ENCODE measurements at regions not wholly inside any gene's neighbourhood (a gene's known extent, or its start where the extent isn't known, plus 50 kb on each side); places are given as distances from the start of the nearest gene placed in this dataset.

DNA sequence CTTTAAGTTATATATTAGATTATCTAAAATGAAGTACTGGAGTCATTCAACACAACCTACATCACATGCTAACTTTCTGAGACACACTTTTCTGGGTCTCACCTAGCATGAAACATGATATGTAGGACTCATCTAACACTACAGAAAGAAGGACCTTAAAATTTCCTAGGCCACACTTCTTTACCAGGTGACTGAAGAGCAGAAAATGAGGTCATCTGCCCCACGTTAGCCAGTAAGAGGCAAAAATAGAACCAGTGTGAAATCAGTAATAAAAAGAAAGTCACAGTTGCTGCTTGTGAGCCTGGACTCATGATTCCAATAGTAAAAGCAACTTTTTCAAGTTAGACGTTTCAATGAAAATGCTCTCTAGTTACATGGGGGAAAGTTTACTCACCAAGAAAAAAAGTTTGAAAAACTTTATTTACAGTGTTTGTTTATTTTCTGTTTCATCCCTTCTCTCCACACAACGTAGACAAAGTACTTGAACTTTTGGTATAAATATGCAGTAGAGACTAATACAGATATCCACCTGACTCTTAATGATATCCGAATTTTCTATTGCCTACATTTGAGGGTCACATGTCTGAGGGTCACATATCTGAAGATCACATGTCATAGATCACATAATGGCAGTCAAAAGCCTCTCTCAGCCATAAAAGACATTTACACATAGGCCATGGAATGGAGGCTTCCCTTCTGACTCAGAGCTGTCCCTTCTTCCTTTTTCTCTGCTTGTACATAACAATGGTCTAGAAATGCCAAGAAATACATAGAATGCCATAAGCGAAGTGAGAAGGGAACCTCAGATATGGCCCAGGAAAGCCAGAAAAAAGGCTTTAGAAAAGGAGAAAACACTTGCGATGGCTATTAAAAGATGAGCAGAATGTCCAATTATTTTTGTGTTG, 362.9 kb downstream of the ZEB2 start:
- H3K4me3 Mint-ChIP-seq (ENCODE audit: low read depth) = no peak overlapping the region
- no peak for DNase-seq (ENCODE audit: low spot score, unreplicated experiment)

DNA sequence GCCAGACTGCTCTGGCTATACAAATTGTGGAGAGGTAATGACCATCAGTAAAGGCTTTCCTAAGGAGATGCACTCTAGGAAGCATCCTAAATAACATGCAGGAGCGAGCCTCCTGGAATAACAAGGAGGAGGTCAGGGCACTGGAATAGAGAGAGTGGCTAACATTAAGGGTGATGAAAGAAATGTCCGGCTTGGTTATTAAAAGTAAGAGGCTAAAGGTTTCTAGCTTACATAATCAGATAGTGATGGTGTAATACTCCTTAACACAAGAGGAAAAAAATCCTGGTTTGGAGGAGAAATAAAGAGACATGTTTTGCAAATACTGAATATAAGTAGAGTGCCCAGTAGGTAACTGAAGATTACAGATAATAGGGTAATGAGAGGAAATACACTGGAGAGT, 365.7 kb downstream of the ZEB2 start:
- no peak overlapping the region for H3K4me3 Mint-ChIP-seq (ENCODE audit: low read depth)
- no peaks in the 10 kb centered on the region for H3K27me3 Mint-ChIP-seq
- peaks cover 2% of the 10 kb centered on the region for H3K4me1 Mint-ChIP-seq (ENCODE audit: low read depth)
- H3K9me3 Mint-ChIP-seq (ENCODE audit: low read depth) = no peaks in the 10 kb centered on the region
- DNase-seq (ENCODE audit: low spot score, unreplicated experiment) = no peak
- no peak overlapping the region for H3K27ac Mint-ChIP-seq
- H3K36me3 Mint-ChIP-seq (ENCODE audit: insufficient read depth) = no peaks in the 10 kb centered on the region
- TF ChIP-seq, protein P1, sequence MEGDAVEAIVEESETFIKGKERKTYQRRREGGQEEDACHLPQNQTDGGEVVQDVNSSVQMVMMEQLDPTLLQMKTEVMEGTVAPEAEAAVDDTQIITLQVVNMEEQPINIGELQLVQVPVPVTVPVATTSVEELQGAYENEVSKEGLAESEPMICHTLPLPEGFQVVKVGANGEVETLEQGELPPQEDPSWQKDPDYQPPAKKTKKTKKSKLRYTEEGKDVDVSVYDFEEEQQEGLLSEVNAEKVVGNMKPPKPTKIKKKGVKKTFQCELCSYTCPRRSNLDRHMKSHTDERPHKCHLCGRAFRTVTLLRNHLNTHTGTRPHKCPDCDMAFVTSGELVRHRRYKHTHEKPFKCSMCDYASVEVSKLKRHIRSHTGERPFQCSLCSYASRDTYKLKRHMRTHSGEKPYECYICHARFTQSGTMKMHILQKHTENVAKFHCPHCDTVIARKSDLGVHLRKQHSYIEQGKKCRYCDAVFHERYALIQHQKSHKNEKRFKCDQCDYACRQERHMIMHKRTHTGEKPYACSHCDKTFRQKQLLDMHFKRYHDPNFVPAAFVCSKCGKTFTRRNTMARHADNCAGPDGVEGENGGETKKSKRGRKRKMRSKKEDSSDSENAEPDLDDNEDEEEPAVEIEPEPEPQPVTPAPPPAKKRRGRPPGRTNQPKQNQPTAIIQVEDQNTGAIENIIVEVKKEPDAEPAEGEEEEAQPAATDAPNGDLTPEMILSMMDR (IDR thresholded peaks at IDR 0.05; ENCODE audit: unreplicated experiment) = no peak

More for the DNA sequence above, 362.9 kb downstream of the ZEB2 start:
- TF ChIP-seq, protein P1 (IDR thresholded peaks at IDR 0.05; ENCODE audit: unreplicated experiment) = no peak
- no peak overlapping the region for H3K27ac Mint-ChIP-seq
- no peaks in the 10 kb centered on the region for H3K36me3 Mint-ChIP-seq (ENCODE audit: insufficient read depth)
- no peaks in the 10 kb centered on the region for H3K9me3 Mint-ChIP-seq (ENCODE audit: low read depth)
- peaks cover 2% of the 10 kb centered on the region for H3K4me1 Mint-ChIP-seq (ENCODE audit: low read depth)
- no peaks in the 10 kb centered on the region for H3K27me3 Mint-ChIP-seq

GRCh38 chr2:144152817-144153271, 367.1 kb downstream of the ZEB2 start:
- DNase-seq (ENCODE audit: low spot score, unreplicated experiment) = no peak
- Mint-ChIP-seq H3K27me3 (no peaks in the 10 kb centered on the region), H3K4me1 (ENCODE audit: low read depth) (peaks cover 2% of the 10 kb centered on the region), H3K27ac (no peak overlapping the region), H3K4me3 (ENCODE audit: low read depth) (no peak overlapping the region), H3K9me3 (ENCODE audit: low read depth) (no peaks in the 10 kb centered on the region), H3K36me3 (ENCODE audit: insufficient read depth) (no peaks in the 10 kb centered on the region)
- TF ChIP-seq, protein P1 (IDR thresholded peaks at IDR 0.05; ENCODE audit: unreplicated experiment) = no peak

DNA sequence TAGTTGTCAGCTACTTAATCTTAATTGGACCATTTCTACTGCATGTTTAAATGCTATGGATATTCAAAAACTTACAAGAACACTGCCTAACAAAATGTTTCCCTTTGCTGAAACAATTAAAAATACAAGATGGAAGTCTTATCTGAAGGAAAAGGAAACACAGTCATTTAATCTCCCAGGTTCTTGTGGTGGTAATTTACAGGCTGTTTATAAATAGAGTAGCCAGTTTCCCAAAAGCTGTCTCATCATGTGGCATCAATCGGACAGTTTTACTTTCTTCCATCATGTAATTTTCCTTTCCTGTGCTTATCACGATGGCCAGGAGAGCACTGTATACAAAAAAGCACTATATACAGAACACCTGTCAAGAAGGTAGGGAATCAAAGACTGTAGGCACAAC, 368.1 kb downstream of the ZEB2 start:
- no peaks in the 10 kb centered on the region for H3K27me3 Mint-ChIP-seq
- no peak overlapping the region for H3K4me3 Mint-ChIP-seq (ENCODE audit: low read depth)
- no peaks in the 10 kb centered on the region for H3K9me3 Mint-ChIP-seq (ENCODE audit: low read depth)
- TF ChIP-seq, protein P1 (IDR thresholded peaks at IDR 0.05; ENCODE audit: unreplicated experiment) = no peak
- H3K4me1 Mint-ChIP-seq (ENCODE audit: low read depth) = peaks cover 2% of the 10 kb centered on the region
- H3K36me3 Mint-ChIP-seq (ENCODE audit: insufficient read depth) = no peaks in the 10 kb centered on the region
- no peak for DNase-seq (ENCODE audit: low spot score, unreplicated experiment)
- H3K27ac Mint-ChIP-seq = no peak overlapping the region

DNA sequence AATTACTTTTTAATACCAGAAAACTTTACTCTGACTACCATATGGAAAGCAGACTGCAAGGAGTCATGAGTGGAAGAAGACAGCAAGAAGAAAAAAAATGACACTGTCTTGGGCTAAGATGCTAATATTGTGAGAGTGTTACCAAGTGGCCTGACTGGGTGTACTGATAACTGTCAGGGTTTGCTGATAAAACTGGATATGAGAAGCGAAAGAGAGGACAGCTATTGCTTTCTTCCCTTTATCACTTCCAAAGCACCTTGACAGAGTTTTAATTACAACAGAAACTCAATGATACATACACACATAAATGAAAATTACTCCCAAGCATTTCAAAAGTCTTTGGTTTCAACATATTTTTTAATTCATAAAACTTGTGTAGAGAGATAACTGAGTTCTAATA, 368.5 kb downstream of the ZEB2 start:
- Mint-ChIP-seq H3K27me3 (no peaks in the 10 kb centered on the region), H3K36me3 (ENCODE audit: insufficient read depth) (no peaks in the 10 kb centered on the region), H3K27ac (no peak overlapping the region), H3K4me3 (ENCODE audit: low read depth) (no peak overlapping the region), H3K4me1 (ENCODE audit: low read depth) (peaks cover 2% of the 10 kb centered on the region), H3K9me3 (ENCODE audit: low read depth) (no peaks in the 10 kb centered on the region)
- no peak for DNase-seq (ENCODE audit: low spot score, unreplicated experiment)
- TF ChIP-seq, protein P1 (IDR thresholded peaks at IDR 0.05; ENCODE audit: unreplicated experiment) = no peak

All from progenitor cell of endocrine pancreas (in vitro differentiated cells).